ENCODE measurements at regions not wholly inside any gene's neighbourhood (a gene's known extent, or its start where the extent isn't known, plus 50 kb on each side); places are given as distances from the start of the nearest gene placed in this dataset.

- TF ChIP-seq POLR2A (IDR thresholded peaks at IDR 0.05; ENCODE audit: low read depth, low read length) (no peak), TAF1 (IDR thresholded peaks at IDR 0.05; ENCODE audit: borderline replicate concordance, low read depth, low read length) (no peak), POLR2AphosphoS5 (IDR thresholded peaks at IDR 0.05; ENCODE audit: low read depth, low read length) (no peak)
Measured at GRCh38 chr13:88459331-88459730, 788.2 kb downstream of the SLITRK5 start.

All from GM12892 (cell line).